Bronchial epithelial cell (primary cell): ENCODE measurements at regions not wholly inside any gene's neighbourhood (a gene's known extent, or its start where the extent isn't known, plus 50 kb on each side); places are given as distances from the start of the nearest gene placed in this dataset.
A peak's percentile ranks its signal among the peaks of the same experiment; 100 is the strongest.
"Not testable (repeated sequence)": the region's sequence is repeated elsewhere in the genome, so short reads cannot be mapped to it uniquely, and the experiment has no call there.

Experiments used
- DNase-seq: peaks from one replicate; pipeline ENCODE4 v3.0.0-alpha.2; 2010; ENCODE audit warnings: low read depth
- FAIRE-seq: peaks from 2 replicates; lab custom pipeline; 2011; peaks lifted over from hg19 to GRCh38; lab: Jason Lieb, UNC
- H3K27me3 ChIP-seq: 2 replicates; pipeline ENCODE4 v1.5.1; 2011; ENCODE audit warnings: low read length; ENCODE audit not compliant: control insufficient read depth, insufficient read depth
- H3K36me3 ChIP-seq: 2 replicates; pipeline ENCODE4 v1.5.1; 2011; ENCODE audit warnings: low read length; ENCODE audit not compliant: control insufficient read depth, insufficient read depth
- H3K4me3 ChIP-seq: 2 replicates; pipeline ENCODE4 v1.5.1; 2011; ENCODE audit warnings: mild to moderate bottlenecking, low read depth, low read length, control low read depth
- TF ChIP-seq, protein P1 (sequence below): IDR thresholded peaks from 2 replicates; pipeline ENCODE4 v1.5.1; 2011; ENCODE audit warnings: mild to moderate bottlenecking, moderate library complexity, low read length, control low read depth, inconsistent platforms; ENCODE audit not compliant: insufficient read depth, severe bottlenecking

DNA sequence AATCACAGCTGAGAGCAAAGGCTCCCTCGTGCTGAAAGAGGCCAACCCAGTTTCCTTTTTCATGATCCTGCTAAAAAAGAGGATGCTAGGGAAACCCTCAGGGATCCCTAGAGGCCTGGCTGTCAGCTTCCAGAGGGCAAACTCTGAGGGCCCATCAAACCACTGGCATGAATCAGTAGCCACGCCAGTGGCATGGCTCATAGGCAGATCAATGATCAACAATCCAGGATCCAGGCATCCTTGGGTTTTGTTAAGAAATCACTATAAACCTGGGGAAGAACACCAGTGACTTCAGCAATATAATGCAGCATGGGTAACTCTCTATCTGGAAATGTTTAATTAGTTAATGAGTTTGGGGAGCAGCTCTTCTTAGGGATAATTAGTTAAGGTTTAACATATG lies 286.5 kb downstream of the C1D start:
- FAIRE-seq (no peak), DNase-seq (no peak)
- TF ChIP-seq, protein P1, sequence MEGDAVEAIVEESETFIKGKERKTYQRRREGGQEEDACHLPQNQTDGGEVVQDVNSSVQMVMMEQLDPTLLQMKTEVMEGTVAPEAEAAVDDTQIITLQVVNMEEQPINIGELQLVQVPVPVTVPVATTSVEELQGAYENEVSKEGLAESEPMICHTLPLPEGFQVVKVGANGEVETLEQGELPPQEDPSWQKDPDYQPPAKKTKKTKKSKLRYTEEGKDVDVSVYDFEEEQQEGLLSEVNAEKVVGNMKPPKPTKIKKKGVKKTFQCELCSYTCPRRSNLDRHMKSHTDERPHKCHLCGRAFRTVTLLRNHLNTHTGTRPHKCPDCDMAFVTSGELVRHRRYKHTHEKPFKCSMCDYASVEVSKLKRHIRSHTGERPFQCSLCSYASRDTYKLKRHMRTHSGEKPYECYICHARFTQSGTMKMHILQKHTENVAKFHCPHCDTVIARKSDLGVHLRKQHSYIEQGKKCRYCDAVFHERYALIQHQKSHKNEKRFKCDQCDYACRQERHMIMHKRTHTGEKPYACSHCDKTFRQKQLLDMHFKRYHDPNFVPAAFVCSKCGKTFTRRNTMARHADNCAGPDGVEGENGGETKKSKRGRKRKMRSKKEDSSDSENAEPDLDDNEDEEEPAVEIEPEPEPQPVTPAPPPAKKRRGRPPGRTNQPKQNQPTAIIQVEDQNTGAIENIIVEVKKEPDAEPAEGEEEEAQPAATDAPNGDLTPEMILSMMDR: no peak
- Histone ChIP-seq H3K36me3 (no peaks in the 10 kb centered on the region), H3K4me3 (no peak overlapping the region), H3K27me3 (peaks cover 2% of the 10 kb centered on the region)

DNA sequence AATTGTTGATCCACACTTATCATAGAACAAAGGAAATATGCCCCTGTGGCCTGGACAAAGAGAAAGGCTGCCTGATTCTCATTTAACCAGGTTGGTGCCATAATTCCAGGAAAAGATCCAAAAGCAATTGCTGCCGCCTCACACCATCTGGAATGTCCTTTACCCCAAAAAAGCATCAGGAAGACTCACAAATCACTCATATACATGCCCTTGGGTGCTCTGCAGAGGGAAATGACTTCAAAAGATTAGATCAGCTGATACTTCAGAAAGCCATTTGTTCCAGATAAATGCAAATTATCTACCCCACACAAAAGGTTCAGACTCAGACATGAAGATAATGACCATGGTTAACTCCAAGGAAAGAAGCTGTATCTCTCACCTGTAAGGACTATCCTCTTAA lies 285.8 kb downstream of the C1D start:
- peak; percentile 66 for FAIRE-seq
- no peak overlapping the region for H3K4me3 ChIP-seq
- peaks cover 2% of the 10 kb centered on the region for H3K27me3 ChIP-seq
- no peak for DNase-seq
- no peaks in the 10 kb centered on the region for H3K36me3 ChIP-seq
- TF ChIP-seq, protein P1: no peak

DNA sequence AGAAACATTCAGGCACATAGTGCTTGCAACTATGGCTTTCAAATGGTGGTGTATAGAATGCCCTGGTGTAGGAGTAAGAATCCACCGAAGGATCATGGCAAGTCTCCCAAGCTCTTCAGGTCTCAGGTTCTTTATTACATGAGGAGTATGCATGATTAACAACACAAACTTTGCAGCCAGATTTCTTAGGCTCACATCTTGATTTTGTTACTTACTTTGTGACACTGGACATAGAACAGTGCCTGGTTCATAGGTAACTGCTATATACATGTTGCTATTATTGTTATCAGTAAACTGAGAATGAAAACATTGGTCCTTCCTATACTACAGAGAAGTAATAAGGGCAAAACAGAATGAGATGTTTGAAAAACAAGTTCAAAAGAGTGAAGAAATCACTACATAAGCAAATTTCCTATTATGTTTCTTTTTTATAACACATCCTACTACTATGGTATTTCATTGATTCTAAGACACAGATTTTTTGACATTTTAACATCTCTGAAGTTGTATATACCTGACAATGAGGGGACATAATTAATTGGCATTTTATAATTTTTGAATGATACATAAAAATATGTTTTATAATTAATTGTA lies 284.9 kb downstream of the C1D start:
- Histone ChIP-seq H3K4me3 (no peak overlapping the region), H3K27me3 (peaks cover 4% of the 10 kb centered on the region), H3K36me3 (no peaks in the 10 kb centered on the region)
- DNase-seq (no peak), FAIRE-seq (no peak)
- TF ChIP-seq, protein P1: no peak

DNA sequence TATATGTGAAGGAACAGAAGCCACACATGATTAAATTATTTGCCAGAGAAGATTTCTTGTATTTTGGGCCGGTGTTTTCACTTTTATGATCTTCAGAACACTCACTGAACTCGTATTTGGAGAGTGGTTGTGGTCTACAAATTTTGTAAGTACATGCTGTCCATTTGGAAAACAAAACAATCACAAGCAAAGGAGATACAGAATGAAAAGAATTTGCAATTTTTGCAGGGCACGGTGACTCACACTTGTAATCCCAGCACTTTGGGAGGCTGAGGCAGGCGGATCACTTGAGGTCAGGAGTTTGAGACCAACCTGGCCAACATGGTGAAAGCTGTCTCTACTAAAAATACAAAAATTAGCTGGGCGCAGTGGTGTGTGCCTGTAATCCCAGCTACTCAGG lies 282.0 kb downstream of the C1D start:
- H3K4me3 ChIP-seq, FAIRE-seq, H3K27me3 ChIP-seq, H3K36me3 ChIP-seq, DNase-seq: not testable (repeated sequence)

DNA sequence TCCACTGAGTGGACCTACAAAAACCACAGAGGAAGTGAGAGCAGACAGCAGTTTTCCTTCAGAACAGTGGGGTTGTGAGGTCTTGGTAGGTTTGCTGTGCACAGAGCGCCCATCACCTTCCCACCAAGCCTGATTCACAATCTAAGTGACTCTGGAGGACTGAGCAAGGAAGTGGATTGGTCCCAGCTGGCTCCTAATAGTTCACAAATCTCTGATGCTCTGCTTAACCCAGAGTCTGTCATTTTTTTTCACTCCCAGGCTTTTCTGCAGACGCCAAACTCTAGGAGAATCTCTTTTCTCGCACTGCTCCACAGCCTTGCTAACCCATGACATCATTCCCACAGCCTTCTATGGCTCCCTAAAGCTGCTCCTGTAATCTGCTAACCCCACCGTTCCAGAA lies 280.4 kb downstream of the C1D start:
- DNase-seq: no peak
- FAIRE-seq: peak; percentile 43
- no peaks in the 10 kb centered on the region for H3K36me3 ChIP-seq
- no peak overlapping the region for H3K4me3 ChIP-seq
- H3K27me3 ChIP-seq: peaks cover 2% of the 10 kb centered on the region
- TF ChIP-seq, protein P1: no peak

DNA sequence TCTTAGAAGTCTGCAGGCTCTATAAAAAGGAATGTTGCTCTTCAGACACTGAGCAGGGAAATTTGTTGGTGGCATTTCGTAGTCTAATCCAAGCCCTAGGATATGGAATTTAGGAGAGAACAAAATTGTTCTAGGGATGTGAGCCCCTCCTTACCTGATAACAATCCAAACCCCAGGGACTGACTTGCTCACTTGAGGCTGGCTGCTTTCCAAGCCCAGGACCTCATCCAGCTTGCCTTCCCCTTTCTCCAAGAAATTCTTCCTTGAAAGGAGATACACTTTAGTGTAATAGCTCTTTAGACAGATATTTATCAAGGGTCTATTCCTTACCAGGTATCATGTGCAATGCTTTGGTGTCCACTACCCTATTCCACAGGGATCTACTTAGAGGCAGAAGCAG lies 279.8 kb downstream of the C1D start:
- TF ChIP-seq, protein P1: no peak
- FAIRE-seq: no peak
- no peak for DNase-seq
- Histone ChIP-seq H3K27me3 (peaks cover 2% of the 10 kb centered on the region), H3K36me3 (no peaks in the 10 kb centered on the region), H3K4me3 (no peak overlapping the region)
